ENCODE measurements at regions not wholly inside any gene's neighbourhood (a gene's known extent, or its start where the extent isn't known, plus 50 kb on each side); places are given as distances from the start of the nearest gene placed in this dataset.

DNA sequence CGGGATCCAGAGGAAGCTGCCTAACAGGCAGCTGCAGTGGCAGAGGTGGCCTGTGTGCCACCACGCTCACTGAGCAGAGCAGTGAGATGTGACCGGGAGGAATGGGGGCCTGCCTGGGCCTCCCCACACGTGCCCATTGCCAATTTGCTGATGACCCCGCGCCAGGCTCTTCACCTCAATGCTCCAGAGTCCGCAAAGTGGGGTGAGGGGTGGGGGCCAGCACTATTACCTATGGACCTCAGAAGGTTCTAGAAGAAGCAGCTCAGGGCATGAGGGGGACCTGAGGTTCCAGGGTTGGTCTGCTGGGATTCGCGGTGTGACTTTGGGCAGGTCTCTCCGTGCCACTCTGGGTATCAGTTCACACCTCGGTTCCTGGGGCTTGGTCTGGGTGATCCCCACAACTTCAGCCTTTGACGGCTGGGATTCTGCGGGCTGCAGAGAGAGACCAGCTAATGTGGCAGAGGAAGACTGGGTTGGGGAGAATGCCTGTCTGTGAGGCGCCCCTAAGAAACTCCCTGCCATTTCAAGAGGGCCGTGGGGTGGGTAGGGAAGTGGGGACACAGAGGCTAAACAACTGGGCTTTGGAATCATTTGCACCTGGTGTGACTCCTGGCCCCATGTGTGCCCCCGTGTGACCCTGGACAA lies 231.0 kb upstream of the MVB12B start:
- TF ChIP-seq SUZ12 (IDR thresholded peaks at IDR 0.05; ENCODE audit: extremely low read depth, insufficient read depth, insufficient read length) (no peak), ZNF274 (IDR thresholded peaks at IDR 0.05; ENCODE audit: low read depth, low read length) (no peak), YY1 (IDR thresholded peaks at IDR 0.05; ENCODE audit: insufficient read depth, insufficient read length) (no peak)

All from NT2/D1 (cell line).